Endothelial cell of umbilical vein (primary cell): ENCODE measurements at regions not wholly inside any gene's neighbourhood (a gene's known extent, or its start where the extent isn't known, plus 50 kb on each side); places are given as distances from the start of the nearest gene placed in this dataset.

Experiments
- BruUV-seq: library from RNA; stranded (reverse); fragments of 400-500 nt; replicated peaks from 2 replicates; lab custom pipeline; 2021; lab: Mats Ljungman, UMichigan
- CTCF ChIA-PET: fragments of 300-600, 350-600 bp; sonication (Branson Sonifier 250); formaldehyde crosslinking; loops from one replicate; lab custom pipeline; 2021; ENCODE audit warnings: antibody characterized with exemption, inconsistent platforms; lab: Charles Lee
- POLR2A ChIA-PET: fragments of 300-600, 350-600 bp; sonication (Branson Sonifier 250); formaldehyde crosslinking; loops from one replicate; lab custom pipeline; 2021; ENCODE audit warnings: antibody characterized with exemption, inconsistent platforms; lab: Charles Lee
- DNase-seq: peaks from one replicate; pipeline ENCODE4 v3.0.0-alpha.2; 2011; ENCODE audit warnings: low read depth, low spot score
- FAIRE-seq: peaks from 2 replicates; lab custom pipeline; 2011; peaks lifted over from hg19 to GRCh38; lab: Jason Lieb, UNC
- H2AFZ ChIP-seq: 2 replicates; pipeline ENCODE4 v1.6.0; 2012; ENCODE audit warnings: low read depth, low read length, control low read depth, inconsistent platforms
- H3K27ac ChIP-seq: 2 replicates; pipeline ENCODE4 v1.5.1; 2011; ENCODE audit warnings: low read depth, mild to moderate bottlenecking, control low read depth, low read length, moderate library complexity; ENCODE audit not compliant: insufficient read depth
- H3K27me3 ChIP-seq, 2 experiments: 2 replicates each; pipeline versions ENCODE4 v1.6.0 to v1.6.1; 2011; ENCODE audit warnings: low read length in 2 of 2, mixed read lengths in 1 of 2; ENCODE audit not compliant: control insufficient read depth in 2 of 2, insufficient read depth in 2 of 2
- H3K36me3 ChIP-seq, 2 experiments: 2 replicates in 1 of 2; 3 replicates in 1 of 2; pipeline ENCODE4 v1.5.1; 2011; ENCODE audit warnings: low read length in 2 of 2, mild to moderate bottlenecking in 1 of 2, moderate library complexity in 1 of 2; ENCODE audit not compliant: control insufficient read depth in 2 of 2, insufficient read depth in 2 of 2; ENCODE audit errors: extremely low read depth in 1 of 2
- H3K4me1 ChIP-seq: 3 replicates; pipeline ENCODE4 v1.5.1; 2011; ENCODE audit warnings: mild to moderate bottlenecking, low read length; ENCODE audit not compliant: control insufficient read depth, insufficient read depth; ENCODE audit errors: extremely low read depth
- H3K4me2 ChIP-seq: 2 replicates; pipeline ENCODE4 v1.6.1; 2011; ENCODE audit warnings: low read length, control low read depth, mixed read lengths; ENCODE audit not compliant: insufficient read depth
- H3K4me3 ChIP-seq, 3 experiments: fragments of 200-600 bp in 1 of 3; sonication (generic), shearing (Covaris generic) in 1 of 3; replicated peaks in 1 of 3; 2 replicates each; pipeline ENCODE4 v1.5.1; 2011 to 2016; ENCODE audit warnings: control low read depth in 3 of 3, low read length in 3 of 3, mild to moderate bottlenecking in 2 of 3, inconsistent platforms in 1 of 3, low read depth in 1 of 3, moderate library complexity in 1 of 3; ENCODE audit not compliant: insufficient read depth in 1 of 3
- H3K79me2 ChIP-seq: 2 replicates; pipeline ENCODE4 v1.6.0; 2012; ENCODE audit warnings: low read length, inconsistent platforms; ENCODE audit not compliant: control insufficient read depth, insufficient read depth
- H3K9ac ChIP-seq: replicated peaks from 2 replicates; pipeline ENCODE3; 2011; ENCODE audit warnings: low read length, control low read depth; ENCODE audit not compliant: insufficient read depth; ENCODE audit errors: extremely low read depth
- H3K9me1 ChIP-seq: replicated peaks from 3 replicates; pipeline ENCODE4 v1.6.0; 2011; ENCODE audit warnings: mild to moderate bottlenecking, low read length; ENCODE audit not compliant: control insufficient read depth, insufficient read depth; ENCODE audit errors: extremely low read depth
- H3K9me3 ChIP-seq: replicated peaks from 2 replicates; pipeline ENCODE4 v1.5.1; 2012; ENCODE audit warnings: low read length, inconsistent platforms; ENCODE audit not compliant: control insufficient read depth, insufficient read depth
- H4K20me1 ChIP-seq: replicated peaks from 2 replicates; pipeline ENCODE3; 2011; ENCODE audit warnings: mild to moderate bottlenecking, low read length; ENCODE audit not compliant: control insufficient read depth, insufficient read depth; ENCODE audit errors: extremely low read depth
- CTCF ChIP-seq, 2 donors: IDR thresholded peaks; 1 replicate in 1 of 2; 2 replicates in 1 of 2; pipeline ENCODE4 v1.5.1; 2011; ENCODE audit warnings: low read length in 2 of 2, mild to moderate bottlenecking in 2 of 2, moderate library complexity in 2 of 2, control low read depth in 1 of 2, inconsistent platforms in 1 of 2, low read depth in 1 of 2; ENCODE audit not compliant: insufficient read depth in 1 of 2; ENCODE audit errors: extremely low read depth in 1 of 2
- EZH2 ChIP-seq: IDR thresholded peaks from 2 replicates; pipeline ENCODE4 v1.6.1; 2012; ENCODE audit warnings: borderline replicate concordance, low read depth, mild to moderate bottlenecking, moderate library complexity, low read length, inconsistent platforms; ENCODE audit not compliant: severe bottlenecking
- FOS ChIP-seq: IDR thresholded peaks from 2 replicates; pipeline ENCODE4 v1.6.1; 2011; ENCODE audit warnings: mild to moderate bottlenecking, low read length, moderate library complexity, borderline replicate concordance; ENCODE audit not compliant: insufficient read depth
- GATA2 ChIP-seq: IDR thresholded peaks from 2 replicates; pipeline ENCODE4 v1.7.0; 2011; ENCODE audit warnings: low read depth, mild to moderate bottlenecking, moderate library complexity, mixed read lengths, low read length; ENCODE audit not compliant: insufficient read length, insufficient read depth
- JUN ChIP-seq: IDR thresholded peaks from 2 replicates; pipeline ENCODE4 v1.6.1; 2011; ENCODE audit warnings: borderline replicate concordance, low read depth; ENCODE audit not compliant: insufficient read length, insufficient read depth
- MYC ChIP-seq: IDR thresholded peaks from one replicate; pipeline ENCODE4 v1.6.1; 2011; ENCODE audit warnings: mild to moderate bottlenecking, low read depth, low read length
- POLR2A ChIP-seq: IDR thresholded peaks from 2 replicates; pipeline ENCODE4 v1.6.1; 2012; ENCODE audit warnings: low read depth, mild to moderate bottlenecking, control low read depth, low read length
- POLR2AphosphoS5 ChIP-seq: IDR thresholded peaks from 2 replicates; pipeline ENCODE4 v1.6.1; 2012; ENCODE audit warnings: low read depth, mild to moderate bottlenecking, control low read depth, low read length, moderate library complexity; ENCODE audit not compliant: insufficient read depth
- dilution Hi-C: fragments of 300-500 bp; cut with MboI; formaldehyde crosslinking; loops from one replicate; pipeline ENCODE4 v1.15.0; 2019; ENCODE audit warnings: low sequenced_read_pairs; ENCODE audit not compliant: extremely low pct_ligation_motif_present
- intact Hi-C: fragments of 100-400 bp; cut with micrococcal nuclease; formaldehyde crosslinking; loops from one replicate; pipeline ENCODE4 v1.10.0; 2022
- TF ChIP-seq, protein P1 (sequence below): IDR thresholded peaks from 2 replicates; pipeline ENCODE4 v1.6.1; 2011; ENCODE audit not compliant: insufficient read depth, insufficient read length

DNA sequence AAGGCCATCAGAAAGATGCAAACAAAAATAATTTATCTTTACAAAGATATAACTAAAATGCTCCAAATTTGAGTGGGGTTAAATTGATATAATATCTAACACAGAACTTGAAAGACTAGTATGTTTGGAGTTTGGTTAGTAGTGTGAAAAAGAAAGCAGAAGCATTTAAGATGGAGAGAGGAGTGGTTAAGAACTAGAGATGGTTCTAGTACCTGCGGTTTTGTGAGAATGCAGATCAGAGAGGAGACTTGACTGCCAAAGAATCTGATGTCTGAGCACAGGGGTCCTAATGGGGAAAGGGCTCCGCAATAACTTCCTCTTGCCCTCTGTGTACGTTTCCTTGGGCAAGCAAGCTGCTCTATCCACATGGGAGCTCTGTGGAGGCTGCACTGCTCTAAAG lies 506.8 kb upstream of the COBL start:
- ChIA-PET CTCF (no interaction called here), POLR2A (no interaction called here)
- Histone ChIP-seq H2AFZ (no peak overlapping the region), H3K27ac (no peak overlapping the region), H3K4me3 (no peak overlapping the region), H3K27me3 (no peaks in the 10 kb centered on the region), H3K79me2 (no peaks in the 10 kb centered on the region), H3K9me1 (no peaks in the 10 kb centered on the region), H4K20me1 (no peaks in the 10 kb centered on the region), H3K4me2 (no peak overlapping the region), H3K4me1 (no peaks in the 10 kb centered on the region), H3K36me3 (no peaks in the 10 kb centered on the region), H3K9me3 (peaks cover 6% of the 10 kb centered on the region), H3K9ac (no peak overlapping the region)
- DNase-seq (no peak), FAIRE-seq (no peak)
- intact Hi-C loops (no loop called here), dilution Hi-C loops (no loop called here)
- no peak for TF ChIP-seq POLR2A
- TF ChIP-seq, protein P1, sequence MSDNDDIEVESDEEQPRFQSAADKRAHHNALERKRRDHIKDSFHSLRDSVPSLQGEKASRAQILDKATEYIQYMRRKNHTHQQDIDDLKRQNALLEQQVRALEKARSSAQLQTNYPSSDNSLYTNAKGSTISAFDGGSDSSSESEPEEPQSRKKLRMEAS, result no peak
- no peak for TF ChIP-seq POLR2AphosphoS5
- no peak for TF ChIP-seq GATA2
- BruUV-seq, result no TSS peak

DNA sequence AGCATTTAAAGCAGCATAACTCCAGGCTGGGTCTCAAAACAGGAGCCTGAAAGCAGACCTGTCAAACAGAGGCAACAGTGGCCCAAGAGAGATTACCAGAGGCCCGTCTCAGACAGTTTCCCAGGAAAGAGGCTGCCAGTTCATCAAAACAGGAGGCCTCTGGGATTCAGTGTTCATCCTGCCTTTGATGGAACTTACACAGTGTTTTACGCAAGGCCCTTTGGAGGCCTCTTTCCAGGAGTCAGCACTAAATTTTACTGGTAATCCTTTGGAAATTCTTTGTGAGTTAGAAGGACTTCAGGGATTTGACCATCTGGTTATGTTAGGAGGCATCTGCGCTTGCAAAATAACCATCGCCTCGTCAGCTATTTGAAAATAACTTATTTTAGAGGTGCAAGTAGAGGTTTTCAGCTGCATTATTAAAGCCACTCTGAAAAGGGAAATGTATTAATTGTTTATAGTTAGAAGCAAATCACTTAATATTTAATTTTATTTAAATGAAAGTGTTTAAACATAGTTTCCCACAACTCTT lies 501.2 kb upstream of the COBL start:
- dilution Hi-C loops, result no loop called here
- CTCF ChIA-PET, result no interaction called here
- POLR2A ChIA-PET, result no interaction called here

More for the DNA sequence above, 501.2 kb upstream of the COBL start:
- no peaks in the 10 kb centered on the region for H3K27me3 ChIP-seq
- no peaks in the 10 kb centered on the region for H3K4me1 ChIP-seq
- BruUV-seq, result no TSS peak
- no peaks in the 10 kb centered on the region for H3K79me2 ChIP-seq
- H3K9me1 ChIP-seq, result no peaks in the 10 kb centered on the region
- no peak overlapping the region for H3K4me2 ChIP-seq
- no peaks in the 10 kb centered on the region for H4K20me1 ChIP-seq
- TF ChIP-seq POLR2A, result no peak
- TF ChIP-seq, protein P1, result no peak
- TF ChIP-seq EZH2, result no peak
- no peak for TF ChIP-seq CTCF (IDR thresholded peaks at IDR 0.05; ENCODE audit: extremely low read depth in 1 of 2, insufficient read depth in 1 of 2, low read depth in 1 of 2, low read length in 2 of 2)
- no peak for TF ChIP-seq JUN
- TF ChIP-seq GATA2, result no peak
- no peak for TF ChIP-seq MYC
- no peak for TF ChIP-seq FOS
- FAIRE-seq, result no peak
- intact Hi-C loops, result no loop called here
- H3K27ac ChIP-seq, result no peak overlapping the region
- H3K9me3 ChIP-seq, result peaks cover 1% of the 10 kb centered on the region
- no peaks in the 10 kb centered on the region for H3K36me3 ChIP-seq
- H2AFZ ChIP-seq, result no peak overlapping the region
- no peak overlapping the region for H3K4me3 ChIP-seq
- no peak overlapping the region for H3K9ac ChIP-seq
- DNase-seq, result no peak
